ENCODE measurements at regions not wholly inside any gene's neighbourhood (a gene's known extent, or its start where the extent isn't known, plus 50 kb on each side); places are given as distances from the start of the nearest gene placed in this dataset.

DNA sequence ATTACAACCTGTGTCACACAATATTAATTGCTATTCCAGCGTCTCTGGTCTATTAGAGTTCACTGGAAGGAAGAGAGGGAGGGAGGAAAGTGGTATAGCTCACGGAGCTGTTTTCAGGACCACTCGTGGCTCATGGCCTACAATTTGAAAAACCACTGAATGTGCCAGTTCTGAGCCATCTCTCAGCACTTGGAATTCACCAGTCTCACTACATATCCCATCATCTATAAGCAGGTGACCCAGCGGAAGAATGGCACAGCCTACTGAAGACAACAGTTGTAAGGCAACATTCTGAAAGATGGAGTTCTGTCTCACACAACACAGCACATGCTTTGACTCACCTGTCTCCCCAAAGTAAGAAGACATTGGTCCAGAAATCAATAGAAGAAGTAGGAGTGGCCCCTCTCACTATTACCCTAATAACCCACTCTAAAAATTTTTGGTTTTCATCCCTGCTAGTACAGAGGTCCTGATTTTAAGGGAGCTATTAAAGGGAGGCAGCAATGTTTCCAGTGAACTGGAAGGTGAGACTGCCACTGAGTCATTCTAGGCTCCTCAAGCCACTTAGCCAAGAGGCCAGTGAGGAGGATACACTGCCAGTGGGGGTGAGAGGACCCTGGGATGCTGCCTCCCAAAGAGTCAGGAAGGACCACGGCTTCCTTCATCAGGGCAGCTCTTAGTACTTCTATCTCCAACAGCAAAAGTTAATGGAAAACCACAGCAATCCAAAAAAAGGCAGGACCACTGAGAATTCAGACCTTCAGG, 50.0 kb upstream of the DOCK9 start:
- DNase-seq (ENCODE audit: low spot score): no peak

DNA sequence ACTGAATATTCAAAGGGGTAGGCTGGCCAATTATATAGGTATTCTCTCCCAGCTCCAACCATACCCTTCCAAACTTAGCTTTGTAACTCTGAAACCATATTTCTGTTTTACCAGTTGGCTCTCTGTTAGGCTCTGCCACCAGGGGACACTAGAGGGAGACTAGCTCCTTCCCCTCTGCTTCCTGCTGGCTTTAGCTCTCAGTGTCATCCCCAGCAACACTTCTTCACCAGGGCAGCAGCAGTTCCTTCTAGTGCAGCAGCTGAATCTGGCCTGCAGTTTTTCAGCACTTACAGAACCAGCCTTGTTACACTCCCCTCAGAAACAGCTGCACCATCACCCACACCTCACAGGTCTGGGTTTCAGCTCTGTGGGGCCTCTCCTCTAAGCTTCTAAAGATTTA, 51.0 kb upstream of the DOCK9 start:
- DNase-seq (ENCODE audit: low spot score): peak; percentile 28

DNA sequence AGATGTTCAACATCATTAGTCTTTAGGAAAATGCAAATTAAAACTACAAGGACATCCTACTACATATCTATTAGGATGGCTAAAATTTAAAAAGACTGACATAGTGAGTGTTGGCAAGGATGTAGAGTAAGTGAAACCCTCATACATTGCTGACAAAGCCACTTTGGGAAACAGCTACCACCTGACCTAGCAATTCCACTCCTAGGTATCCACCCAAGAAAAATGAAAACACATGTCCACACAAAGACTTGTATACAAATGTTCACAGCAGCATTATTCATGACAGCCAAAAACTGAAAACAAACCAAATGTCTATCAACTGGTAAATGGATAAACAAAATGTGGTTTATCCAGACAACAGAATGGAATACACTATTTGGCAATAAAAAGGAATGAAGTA, 51.7 kb upstream of the DOCK9 start:
- no peak for DNase-seq (ENCODE audit: low spot score)

DNA sequence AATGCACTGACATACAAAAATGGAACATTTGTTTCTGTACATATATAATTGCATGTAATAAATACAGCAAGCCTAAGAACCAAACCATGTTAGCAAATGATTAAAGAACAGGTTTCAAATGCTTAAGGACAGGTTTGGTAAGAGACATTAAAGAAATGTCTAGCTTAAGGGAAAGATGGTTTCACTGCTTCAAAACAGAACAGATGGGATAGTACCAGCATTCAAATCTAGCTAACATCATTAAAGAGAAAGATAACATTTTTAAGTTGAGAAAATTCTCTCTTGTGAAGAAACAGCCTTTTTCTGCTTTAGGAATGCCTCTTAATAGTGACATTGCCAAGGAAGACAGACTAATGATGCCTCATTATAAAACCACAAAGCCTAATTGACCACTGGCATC, 52.5 kb upstream of the DOCK9 start:
- no peak for DNase-seq (ENCODE audit: low spot score)

DNA sequence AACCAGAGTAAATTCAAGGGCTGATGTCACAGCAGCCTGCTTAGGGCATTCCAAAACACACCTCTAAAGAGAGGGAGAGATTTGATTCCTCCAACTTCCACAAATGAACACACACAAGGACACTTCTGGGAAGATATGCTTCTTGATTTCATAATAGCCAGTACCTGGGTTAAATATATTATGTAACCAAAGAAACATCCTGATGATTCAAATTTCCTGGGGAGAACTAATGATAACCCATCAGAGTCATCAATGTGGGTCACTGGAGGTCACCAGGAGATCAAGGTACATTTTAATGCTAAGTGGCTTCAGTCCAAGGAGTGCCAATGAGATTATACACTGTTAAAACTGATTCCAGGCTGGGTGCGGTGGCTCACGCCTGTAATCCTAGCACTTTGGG, 54.0 kb upstream of the DOCK9 start:
- DNase-seq (ENCODE audit: low spot score): no peak

DNA sequence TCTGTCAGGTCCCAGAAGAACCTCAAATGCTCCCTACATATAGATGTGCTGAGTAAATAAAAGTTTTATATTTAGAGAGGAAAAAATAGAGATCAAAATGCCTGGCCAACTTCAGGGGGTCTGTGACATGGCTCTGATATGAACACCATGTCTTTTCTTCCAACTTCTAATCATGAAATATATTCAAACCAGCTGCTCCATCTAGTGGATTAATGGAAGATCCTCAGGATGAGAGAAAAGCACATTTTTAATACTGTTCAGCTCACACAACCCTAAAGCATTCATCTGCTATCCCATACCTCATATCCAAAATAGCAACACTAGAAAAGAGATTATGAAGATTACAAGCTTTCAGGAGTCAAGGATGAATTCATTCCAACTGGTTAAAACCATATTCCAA, 56.0 kb upstream of the DOCK9 start:
- DNase-seq (ENCODE audit: low spot score): peak; percentile 27

DNA sequence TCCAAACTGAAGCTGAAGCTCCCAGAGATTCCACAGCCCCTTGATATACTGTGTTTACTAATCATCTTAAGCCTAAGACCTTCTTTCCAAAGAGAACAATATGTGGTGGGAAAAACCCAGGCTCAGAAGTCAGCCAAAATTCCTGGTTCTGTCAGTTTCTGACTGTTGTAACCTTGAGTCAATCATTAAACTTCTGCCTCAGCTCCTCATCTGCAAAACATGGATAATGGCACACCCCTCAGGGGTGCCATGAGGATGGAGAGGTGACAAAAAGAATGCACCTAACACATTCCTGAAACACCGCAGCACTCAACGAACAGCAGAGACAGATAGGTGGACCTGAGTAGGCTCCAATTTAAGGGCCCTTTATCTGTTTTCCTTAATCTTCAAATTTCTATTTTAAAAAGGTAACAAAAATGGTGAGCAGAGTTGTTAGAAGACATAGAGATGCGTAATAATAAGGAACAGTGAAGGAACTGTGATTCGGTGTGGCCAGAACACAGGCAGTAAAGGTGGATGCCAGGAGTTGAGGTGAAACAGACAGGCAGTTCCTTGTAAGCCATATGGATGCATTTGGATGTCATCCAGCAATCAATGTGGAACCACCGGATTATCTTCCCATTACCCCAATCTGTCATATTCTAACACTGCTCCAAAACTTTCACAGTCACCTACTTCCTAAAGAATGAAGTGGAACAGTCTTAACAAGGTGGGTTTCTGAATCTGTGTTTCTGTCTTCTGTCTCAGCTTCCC, 56.6 kb upstream of the DOCK9 start:
- no peak for DNase-seq (ENCODE audit: low spot score)

DNA sequence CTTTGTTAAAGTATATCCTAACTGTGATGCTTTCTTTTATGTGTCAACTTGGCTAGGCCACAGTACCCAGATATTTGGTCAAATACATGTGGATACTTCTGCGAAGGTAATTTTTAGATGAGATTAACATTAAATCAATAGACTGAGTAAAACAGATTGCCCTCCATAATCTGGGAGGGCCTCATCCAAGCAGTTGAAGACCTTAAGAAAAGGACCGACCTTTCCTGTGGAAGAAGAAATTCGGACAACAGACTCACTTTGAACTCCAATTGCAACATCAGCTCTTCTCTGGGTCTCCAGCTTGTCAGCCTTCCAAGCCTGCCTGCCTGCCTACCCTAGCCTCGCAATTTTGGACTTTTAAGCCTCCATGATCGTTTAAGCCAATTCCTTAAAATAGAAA, 57.9 kb upstream of the DOCK9 start:
- no peak for DNase-seq (ENCODE audit: low spot score)

DNA sequence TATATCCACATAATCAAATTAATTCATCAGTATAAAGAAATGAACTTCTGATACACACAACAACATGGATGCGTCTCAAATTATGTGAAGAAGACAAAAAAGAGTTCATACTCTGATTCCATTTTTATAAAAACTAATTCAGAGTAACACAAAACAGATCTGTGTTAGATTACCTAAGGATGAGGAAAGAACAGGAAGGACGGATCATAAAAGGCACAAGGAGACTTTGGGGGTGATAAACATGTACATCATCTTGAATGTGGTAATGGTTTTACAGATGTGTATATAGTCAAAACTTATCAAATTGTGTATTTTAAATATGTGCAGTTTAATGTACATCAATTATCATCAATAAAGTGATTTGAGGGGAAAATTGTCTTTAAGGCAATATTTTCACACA, 59.9 kb upstream of the DOCK9 start:
- DNase-seq (ENCODE audit: low spot score): no peak

DNA sequence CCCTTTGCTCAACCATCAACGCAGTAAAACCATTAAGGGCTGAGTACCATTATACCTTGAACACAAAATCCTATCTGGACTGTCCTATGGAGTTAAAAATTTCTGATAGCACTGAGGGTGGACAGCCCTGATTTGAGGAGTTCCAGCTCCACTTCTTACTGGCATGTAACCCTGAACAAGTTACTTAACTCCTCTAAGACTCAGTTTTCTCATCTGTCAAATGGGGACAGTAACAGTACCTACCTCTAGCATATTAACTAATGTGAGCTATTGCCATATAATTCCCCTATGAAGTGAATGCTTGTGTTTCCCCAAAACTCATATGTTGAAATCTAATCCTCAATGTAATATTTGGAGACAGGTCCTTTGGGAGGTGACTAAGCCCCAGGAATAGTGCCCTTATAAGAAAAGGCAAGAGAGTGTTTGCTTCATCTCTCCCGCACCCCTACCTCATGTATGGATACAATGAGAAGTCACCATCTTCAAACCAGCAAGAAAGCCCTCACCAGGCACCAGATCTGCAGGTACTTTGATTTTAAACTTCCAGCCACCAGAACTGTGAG, 61.9 kb upstream of the DOCK9 start:
- no peak for DNase-seq (ENCODE audit: low spot score)

DNA sequence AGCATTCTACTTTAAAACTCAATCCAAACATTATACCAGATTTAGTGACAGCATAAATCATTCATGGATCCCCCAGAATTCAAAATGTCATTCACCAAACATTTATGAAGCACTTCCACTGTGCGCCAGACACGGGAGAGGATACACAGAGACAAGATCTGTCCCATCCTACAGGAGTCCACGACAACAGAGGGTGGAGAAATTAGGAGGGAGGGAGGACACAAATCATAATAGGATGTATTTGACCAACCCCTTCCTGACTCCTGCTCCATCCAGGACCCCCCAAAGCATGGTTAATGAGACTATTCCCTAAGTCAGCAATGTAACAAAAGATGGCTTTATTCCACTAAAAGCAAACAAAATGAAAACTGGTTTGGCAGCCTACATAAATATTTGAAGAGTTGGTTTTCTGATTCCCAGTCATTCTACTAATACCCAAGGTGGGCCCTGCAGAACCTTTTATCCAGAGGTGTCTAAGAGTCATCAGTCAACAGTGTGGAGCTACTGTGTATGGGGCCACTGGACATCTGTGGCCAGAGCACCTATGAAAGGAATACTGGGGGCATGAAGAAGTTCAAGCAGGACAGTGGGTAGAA, 62.8 kb upstream of the DOCK9 start:
- no peak for DNase-seq (ENCODE audit: low spot score)

DNA sequence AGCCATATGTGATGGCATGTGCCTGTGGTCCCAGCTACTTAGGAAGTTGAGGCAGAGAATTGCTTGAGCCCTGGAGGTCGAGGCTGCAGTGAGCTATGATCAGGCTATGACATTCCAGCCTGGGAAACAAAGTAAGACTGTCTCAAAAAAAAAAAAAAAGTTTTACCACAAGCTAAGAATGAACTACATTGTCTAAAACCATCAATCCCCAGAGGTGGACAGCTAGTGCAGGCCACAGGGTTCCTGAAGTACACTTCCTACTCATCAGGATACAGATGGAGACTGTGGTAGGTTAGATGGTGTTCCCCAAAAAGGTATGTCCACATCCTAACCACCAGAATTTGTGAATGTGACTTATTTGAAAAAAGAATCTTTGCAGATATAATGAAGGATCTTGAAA, 63.5 kb upstream of the DOCK9 start:
- DNase-seq (ENCODE audit: low spot score): no peak

DNA sequence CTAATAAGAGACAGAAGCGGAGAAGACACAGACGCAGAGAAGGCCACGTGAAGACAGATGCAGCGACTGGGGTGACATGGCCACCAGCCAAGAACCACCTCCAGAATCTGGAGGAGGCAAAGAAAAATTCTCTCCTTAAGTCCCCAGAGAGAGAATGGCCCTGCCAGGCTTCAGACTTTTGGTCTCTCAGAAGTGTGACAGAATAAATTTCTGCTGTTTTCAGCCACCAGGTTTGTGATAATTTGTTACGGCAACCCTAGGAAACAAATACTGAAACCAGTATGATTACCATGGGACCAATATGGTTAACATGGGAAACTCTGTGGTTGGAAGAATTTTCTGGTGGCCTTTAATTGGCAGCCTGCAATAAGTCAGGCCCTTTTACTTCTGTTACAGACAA, 63.9 kb upstream of the DOCK9 start:
- no peak for DNase-seq (ENCODE audit: low spot score)

DNA sequence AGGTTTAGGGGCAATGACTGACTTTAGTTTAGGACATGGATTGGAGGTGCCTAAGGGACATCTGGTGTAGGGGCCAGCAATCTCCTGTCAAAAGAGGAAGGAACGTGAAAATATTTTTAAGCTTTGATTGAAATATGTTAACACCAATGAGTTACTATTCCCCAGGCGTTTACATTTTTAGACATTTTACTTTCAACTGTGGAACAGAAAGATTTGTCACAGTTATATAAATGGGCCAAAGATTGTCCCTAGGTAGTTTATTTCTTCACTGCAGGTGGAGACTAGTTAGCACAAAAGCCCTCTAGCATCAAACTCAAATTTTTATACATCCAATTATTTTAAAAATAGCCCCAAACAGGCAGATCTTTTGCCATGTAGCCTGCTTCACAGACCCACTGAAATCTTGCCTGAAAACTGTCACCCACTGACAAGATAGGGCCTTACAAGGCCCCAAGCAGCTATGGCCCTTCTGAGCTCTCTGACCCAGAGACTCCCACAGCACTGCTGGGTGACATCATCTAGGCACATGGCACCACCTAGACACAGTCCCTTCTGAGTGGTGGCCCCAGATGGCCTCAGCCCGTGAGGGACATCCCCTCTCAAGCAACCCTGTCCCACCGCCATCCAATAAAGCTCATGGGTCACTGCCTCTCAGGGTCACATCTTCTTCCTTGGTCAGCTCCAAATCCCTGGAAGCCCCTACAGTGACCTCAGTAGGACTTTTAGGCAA, 64.8 kb upstream of the DOCK9 start:
- DNase-seq (ENCODE audit: low spot score): no peak

DNA sequence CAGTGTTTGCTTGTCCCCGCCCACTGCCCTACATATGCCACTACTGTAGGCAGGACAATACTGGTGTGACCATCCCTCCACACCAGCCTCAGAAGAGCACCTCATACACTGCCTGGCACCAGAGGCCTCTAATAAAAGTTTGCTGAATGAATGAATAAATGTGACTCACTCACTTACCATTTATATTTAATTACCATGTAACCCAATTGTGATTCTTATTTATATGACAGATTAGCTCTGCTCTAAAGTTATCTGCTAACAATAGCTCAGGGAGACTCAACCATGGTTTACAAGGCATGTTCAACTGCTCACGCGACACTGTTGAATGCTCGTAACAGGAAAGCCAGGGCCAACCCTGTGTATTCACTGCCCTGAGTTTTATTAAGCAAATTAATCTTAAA, 66.0 kb upstream of the DOCK9 start:
- DNase-seq (ENCODE audit: low spot score): no peak

DNA sequence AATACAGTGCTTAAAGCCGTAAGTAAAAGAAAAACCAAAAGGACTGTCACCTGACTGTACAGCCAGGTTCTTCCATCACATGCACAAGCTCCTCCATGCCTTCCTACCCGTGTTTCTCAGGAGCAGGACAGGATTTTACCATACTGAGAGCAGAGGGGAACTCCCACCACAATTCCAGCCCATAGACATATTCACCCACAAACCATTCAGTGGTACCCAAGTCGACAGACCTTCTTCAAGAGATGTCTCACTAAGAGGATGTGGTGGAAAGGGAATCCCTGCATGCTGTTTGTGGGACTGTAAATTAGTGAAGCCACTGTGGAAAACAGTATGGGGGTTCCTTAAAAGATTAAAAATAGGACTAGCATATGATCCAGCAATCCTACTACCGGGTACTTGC, 66.9 kb upstream of the DOCK9 start:
- no peak for DNase-seq (ENCODE audit: low spot score)

DNA sequence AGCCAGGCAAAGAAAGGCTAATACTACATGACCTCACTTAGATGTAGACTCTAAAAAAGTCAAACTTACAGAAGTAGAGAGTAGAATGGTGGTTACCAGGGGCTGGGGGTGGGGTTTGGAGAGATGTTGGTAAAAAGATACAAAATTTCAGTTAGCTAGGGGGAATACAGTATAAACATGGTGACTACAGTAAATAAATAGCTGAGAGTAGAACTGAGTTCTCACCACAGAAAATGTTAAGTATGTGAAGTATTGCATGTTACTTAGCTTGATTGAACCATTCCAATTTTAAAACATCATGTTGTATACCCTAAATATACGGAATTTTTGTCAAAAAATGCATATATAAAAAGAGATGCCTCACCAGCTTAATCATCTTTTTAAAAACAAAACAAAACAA, 67.5 kb upstream of the DOCK9 start:
- no peak for DNase-seq (ENCODE audit: low spot score)

DNA sequence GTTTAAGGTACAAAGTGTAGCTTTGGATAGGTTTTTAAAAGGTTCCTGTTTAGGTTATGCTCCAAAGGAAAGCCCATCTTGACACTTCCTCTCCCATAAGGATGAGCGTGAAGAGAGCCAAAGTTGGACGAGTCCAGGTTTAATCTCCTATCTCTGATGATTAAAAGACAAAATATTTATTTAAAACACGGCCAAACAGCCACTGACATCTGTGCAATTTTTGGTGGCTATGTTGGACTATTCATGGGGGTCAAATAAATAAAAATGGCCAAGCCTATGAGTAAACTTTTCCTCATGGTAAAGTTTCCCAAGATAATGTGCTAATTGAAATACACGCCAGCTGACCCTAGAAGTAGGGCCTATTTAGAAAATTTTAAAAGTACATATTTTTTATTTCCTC, 69.0 kb upstream of the DOCK9 start:
- DNase-seq (ENCODE audit: low spot score): no peak

DNA sequence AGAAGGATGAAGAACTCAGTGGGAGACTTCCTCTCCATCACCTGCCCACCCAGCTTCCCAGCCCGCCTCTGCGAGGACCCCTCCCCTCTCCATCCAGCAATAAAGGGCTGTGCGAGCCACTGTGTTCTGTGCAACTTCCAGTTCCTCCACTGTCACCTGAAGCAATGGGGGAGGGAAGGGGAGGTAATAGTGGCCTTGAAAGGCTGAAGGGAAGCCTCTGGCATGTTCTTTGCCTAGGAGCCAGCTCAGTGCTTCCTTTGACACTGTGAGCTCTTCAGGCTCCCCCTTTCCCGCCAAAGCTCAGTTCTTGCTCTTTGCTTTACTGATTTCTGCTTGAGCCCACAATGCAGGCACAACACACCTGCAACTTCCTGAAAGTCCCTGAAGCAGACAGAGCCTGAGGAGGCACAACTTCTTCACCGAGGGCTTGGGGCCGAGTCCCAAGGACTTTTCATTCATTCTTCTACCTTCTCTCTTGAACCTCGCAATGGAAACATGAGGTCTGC, 73.2 kb upstream of the DOCK9 start:
- DNase-seq (ENCODE audit: low spot score): no peak

DNA sequence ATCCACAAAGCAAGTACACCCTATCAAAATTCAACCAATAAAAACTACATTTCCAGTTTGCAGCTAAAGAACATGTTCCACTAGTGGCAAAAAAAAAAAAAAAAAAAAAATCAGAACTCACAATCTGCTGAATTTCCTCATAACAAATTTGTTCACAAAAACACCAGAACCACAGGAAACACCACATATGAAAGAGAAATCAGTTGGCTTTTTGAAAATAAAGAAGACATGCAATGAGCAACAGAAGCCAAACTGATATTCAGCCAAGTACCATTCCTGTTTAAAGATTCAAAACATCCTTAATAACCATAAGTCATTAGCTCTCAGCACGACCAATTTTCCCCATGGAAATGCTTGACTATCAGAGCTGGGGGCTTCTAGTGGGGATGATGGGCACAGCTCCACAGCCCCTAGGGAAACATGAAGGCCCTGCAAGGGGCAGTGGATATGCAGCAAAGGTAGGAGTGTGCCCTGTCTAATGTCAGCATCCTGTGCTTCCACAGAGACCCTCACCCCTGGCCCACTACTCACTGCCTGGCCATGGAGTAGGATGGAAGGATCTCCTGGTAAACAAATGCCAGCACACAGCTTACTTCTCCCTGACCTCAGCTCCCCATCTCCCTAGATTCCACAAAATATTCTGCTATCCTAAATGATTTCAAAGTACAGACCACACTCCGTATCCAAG, 74.0 kb upstream of the DOCK9 start:
- DNase-seq (ENCODE audit: low spot score): no peak

DNA sequence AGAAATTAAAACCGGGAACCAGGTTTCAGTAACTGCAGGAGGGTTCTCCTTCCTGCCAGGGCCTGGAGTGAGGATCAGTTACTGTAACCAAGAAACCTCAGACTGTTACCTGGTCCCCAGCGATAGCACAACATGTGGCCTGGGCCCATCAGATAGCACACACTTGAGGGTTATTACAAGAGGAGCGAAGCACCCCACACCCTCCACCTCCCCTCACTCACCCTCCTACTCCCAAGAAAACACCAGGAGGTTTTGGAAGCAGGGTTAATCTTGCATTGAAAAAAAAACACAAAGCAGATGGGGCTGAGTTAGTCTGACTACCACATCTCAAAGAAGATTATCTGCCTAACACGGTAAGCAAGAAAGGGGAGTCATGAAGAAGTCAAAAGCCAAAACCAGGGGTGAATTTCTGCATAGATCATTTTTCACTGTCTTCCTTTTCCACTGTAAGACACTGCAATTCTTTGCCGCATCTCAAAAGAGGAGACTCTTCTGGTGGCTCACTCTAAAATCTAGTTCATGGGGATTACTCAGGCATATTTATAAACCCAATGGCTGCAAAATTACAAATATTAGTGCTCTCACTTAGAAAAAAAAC, 75.9 kb upstream of the DOCK9 start:
- DNase-seq (ENCODE audit: low spot score): peak; percentile 73

All from hematopoietic multipotent progenitor cell treated with erythropoietin and hydrocortisone succinate and interleukin-3 and kit ligand, for 15 days (in vitro differentiated cells).